Stimulated activated CD4-positive, alpha-beta T cell treated with anti-CD3 and anti-CD28 coated beads, Interleukin-4, amount 100 ng/mL, for 48 hours (primary cell): ENCODE measurements at regions not wholly inside any gene's neighbourhood (a gene's known extent, or its start where the extent isn't known, plus 50 kb on each side); places are given as distances from the start of the nearest gene placed in this dataset.
"Not testable (repeated sequence)": the region's sequence is repeated elsewhere in the genome, so short reads cannot be mapped to it uniquely, and the experiment has no call there.

Experiments used
- DNase-seq, 2 donors: peaks; one replicate each; pipeline ENCODE4 v3.0.0-alpha.2; 2020; ENCODE audit warnings: low read depth in 2 of 2

DNA sequence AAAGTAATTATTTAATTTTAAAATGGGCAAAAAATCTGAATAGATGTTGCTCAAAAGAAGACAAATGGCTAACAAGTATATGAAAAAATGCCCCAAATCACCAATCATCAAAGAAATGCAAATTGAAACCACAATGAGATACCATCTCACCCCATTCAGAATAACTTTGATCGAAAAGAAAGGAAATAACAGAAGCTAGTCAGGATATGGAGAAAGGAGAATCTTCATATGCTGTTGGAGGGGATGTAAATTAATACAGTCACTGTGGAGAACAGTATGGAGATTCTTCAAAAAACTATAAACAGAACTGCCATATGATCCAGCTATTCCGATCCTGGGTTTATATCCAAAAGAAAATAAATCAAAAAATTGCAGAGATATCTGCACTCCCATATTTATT is 418.5 kb upstream of the RGMB start:
- no peak for DNase-seq

DNA sequence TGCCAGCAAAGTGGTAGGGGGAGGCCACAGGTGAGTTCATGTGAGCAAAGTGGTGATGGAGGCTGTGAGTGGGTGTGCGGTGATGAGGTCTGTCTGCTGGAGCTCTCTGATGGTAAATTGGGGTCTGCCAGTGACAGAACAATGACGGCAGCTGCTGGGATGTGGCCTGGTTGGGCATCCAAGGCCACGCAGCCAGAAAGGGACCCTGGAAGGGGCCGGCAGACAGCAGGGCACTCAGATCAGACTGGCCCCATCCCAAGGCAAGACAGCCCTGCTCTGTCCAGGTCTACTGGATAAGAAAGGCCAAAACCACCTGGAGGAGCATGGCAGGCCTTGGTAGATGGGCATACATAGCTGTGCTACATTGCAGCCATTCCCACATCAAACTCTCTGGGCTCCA is 412.9 kb upstream of the RGMB start:
- no peak for DNase-seq

- no peak for DNase-seq
Measured at GRCh38 chr5:98363157-98363556, 410.3 kb upstream of the RGMB start.

- no peak for DNase-seq
Measured at GRCh38 chr5:98364549-98364948, 408.9 kb upstream of the RGMB start.

DNA sequence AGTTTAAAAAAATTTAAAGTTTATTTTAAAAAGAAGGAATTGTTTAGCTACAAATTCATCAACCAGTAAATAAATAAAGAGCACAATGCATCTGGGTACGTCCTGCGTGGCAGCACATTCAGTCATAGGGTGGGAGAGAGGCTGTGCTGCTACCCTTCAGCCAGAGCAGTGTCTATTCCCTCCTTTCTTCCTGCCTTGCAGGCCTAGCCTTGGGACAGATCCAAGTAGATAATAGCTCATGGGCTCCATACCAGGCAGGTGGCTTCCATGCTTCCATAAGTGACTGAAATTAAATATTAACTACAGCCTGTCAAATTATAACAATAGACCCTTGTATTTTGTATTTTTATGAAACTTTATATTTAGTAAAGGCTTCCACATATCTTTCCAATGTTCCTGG is 408.3 kb upstream of the RGMB start:
- DNase-seq: no peak

GRCh38 chr5:98368141-98368540 is 405.3 kb upstream of the RGMB start:
- DNase-seq: no peak

DNA sequence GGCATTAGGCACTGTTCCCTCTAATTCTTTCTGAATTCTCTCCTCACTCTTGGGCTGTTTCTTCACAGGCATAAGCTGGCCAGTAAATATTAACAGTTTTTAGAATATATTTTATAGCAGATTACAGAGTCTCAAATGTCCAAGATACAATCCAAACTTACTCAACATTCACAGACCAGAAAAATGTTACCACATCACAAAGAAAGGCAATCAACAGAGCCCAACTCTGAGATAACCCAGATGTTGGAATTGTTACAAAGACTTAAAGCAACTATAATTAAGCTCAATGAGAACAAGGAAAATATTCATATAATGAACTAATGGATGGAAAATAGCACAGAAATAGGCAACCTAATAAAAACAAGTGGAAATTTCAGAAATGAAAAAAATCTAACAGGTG is 401.1 kb upstream of the RGMB start:
- no peak for DNase-seq

- no peak for DNase-seq
Measured at GRCh38 chr5:98391921-98392625, 381.4 kb upstream of the RGMB start.

DNA sequence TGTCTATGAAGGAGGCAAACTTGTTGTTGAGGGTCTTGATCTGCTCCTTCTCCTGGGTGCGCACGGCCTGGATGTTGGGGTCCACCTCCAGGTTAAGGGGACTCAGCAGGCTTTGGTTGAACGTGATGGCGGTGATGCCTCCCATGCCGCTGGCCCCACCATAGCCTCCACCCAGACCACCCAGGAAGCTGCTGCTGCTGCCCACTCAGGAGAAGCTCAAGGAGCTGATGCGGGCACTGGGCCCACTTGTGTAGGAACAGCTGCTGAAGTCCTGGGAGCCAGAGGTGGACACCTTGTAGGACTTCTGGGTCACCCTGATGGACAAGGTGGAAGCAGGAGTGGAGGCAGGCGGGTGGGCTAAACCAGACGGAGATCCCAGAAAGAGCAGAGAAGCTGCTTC is 380.3 kb upstream of the RGMB start:
- not testable (repeated sequence) for DNase-seq

- DNase-seq: no peak
Measured at GRCh38 chr5:98397081-98397480, 376.4 kb upstream of the RGMB start.

DNA sequence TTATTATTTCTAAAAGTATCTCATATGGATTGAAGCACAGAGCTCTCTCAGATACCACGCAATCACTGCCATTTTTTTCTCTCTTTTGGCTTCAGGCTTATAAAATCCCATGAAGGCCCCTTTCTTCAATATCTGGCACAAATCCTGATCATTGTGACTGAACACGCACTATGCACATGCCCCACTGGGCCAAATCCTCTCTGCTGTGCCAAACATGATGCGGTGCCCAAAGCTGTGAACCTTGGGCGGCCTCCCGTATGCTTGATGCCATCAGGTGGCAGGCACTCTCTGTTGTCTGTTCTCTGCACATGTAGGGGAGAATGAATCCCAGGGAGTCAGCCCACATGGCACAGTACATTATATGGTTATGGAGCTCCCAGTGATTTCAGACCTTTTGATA is 375.0 kb upstream of the RGMB start:
- no peak for DNase-seq

- DNase-seq: no peak
Measured at GRCh38 chr5:98401656-98402055, 371.8 kb upstream of the RGMB start.

DNA sequence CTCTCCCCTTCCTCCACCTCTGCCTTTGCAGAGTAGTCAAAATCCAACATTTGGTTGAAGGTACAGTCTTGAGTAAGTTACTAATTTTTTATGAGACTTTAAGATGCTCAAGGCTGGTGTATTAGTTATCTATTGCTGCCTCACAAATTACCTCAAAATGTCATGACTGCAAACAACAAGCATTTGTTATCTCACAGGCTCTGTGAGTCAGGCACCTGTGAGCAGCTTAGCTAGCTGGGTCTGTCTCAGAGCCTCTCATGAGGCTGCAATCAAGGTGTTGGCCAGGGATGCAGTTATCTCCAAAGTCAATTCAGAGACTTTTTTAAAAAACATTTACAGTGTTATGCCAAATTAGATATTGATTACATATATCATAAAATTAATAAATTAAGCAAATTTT is 371.3 kb upstream of the RGMB start:
- no peak for DNase-seq

- no peak for DNase-seq
Measured at GRCh38 chr5:98403131-98403530, 370.3 kb upstream of the RGMB start.

DNA sequence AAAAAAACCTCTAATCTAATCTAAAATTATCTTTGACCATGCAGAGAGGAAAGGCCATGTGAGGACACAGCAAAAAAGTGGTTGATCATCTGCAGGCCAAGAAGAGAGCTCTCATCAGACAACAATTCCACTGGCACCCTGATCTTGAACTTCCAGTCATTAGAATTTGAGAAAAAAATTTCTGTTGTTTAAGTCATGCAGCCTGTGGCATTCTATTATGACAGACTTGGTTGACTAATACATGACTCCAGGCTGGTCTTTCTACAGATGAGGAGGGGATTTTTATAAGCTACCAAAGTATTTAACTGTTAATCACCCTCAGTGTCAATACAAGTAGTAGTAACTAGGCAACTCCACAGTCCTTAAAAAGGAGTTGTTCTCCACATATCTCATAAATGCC is 358.5 kb upstream of the RGMB start:
- no peak for DNase-seq

- no peak for DNase-seq
Measured at GRCh38 chr5:98415663-98416062, 357.8 kb upstream of the RGMB start.

GRCh38 chr5:98416541-98416940 is 356.9 kb upstream of the RGMB start:
- DNase-seq: no peak

- no peak for DNase-seq
Measured at GRCh38 chr5:98419825-98420224, 353.6 kb upstream of the RGMB start.

DNA sequence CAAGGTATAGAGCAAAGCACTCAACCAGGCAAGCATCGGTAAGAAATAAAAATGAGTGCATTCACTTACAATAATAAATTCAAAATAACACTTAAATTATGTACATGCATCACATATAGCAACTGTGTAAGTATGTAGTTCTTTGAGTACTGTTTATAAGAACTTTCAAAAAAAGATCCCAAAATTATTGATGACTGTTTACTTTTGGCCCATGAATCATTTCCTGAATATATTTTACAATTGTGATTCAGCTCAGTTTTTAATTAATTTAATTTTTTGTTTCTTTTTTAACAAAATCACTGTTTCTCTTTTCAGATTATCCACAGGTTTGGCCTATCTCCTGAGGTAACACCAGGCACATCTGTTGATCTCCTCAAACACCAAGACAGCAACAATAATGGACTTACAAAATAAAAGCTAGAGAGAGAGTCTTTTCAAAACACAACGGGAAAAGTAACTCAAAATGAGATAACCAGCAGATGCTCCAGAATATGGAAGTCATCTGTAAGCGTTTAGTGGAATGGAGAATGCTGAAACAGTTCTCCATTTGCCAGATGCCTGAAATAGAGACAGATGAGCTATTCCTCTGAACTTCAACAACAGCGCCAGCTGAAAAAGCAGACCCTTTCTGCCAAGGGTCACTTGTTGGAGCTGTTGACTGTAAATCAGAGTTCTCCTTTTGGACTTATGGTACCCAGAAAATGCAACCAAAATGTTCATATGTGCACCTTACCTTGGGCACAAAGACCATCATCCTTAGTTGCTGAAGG is 348.6 kb upstream of the RGMB start:
- DNase-seq: no peak

GRCh38 chr5:98425640-98426039 is 347.8 kb upstream of the RGMB start:
- DNase-seq: no peak

DNA sequence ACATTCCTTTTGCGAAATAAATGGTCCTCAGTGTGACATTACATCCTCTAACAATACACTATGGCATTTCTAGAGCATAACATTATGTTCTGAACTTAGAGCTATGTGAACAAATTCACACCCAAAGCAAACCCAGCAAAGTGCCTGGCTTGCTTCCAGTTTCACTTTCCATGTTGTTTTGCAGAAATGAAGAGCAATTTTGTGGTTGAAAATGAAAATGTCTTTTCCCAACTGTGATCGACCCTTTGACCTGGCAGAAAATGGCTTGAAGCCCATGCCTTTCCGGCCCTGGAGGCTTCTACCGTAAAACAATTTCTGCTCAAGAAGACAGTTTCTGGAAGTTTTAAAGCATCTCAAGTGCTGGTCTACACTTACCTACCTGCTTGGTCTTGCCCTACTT is 344.7 kb upstream of the RGMB start:
- no peak for DNase-seq

GRCh38 chr5:98432378-98432777 is 341.1 kb upstream of the RGMB start:
- DNase-seq: no peak

DNA sequence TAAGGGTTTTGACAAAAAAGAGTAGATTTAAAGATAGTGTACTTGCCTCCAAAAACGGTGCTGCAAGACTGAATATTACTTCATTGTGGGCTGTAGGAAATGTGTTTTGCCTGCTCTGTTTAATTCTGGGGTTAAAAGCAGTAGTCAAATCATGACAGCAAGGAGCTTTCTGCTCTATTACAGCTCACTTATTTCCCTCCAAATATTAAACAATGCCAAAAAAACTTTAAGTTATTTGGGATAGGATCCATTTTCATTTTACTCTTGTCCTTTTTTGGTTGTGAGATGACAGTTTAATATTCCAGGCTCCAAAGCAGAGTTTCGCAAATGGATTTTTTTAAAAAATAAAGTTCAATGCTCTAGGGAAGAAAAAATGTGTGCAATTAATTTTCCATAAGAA is 340.4 kb upstream of the RGMB start:
- DNase-seq: no peak

DNA sequence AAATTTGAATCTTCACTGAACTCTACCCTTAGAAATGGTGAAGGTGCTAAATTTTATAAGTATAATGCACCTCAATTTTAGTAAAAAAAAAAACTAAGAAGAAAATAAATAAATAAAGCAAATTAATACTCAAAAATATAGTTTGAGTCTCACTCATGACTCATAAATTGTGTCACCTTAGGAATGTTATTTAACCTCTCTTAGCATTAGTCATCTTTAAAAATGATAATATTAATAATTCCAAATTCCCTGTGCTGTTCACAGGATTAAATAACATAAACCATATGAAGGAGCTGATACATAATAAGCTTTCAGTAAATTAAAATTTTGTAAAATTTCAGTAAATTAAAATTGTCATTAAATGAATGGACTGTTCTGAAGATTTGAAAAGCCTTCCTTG is 339.8 kb upstream of the RGMB start:
- no peak for DNase-seq
